ENCODE measurements at regions not wholly inside any gene's neighbourhood (a gene's known extent, or its start where the extent isn't known, plus 50 kb on each side); places are given as distances from the start of the nearest gene placed in this dataset.

GRCh38 chr2:220789961-220790360 lies 782.1 kb downstream of the EPHA4 start:
- Histone ChIP-seq H3K27ac (ENCODE audit: extremely low read depth, low read depth, low read length) (no peak overlapping the region), H3K9me3 (ENCODE audit: control insufficient read depth, insufficient read depth, low read depth, low read length) (no peaks in the 10 kb centered on the region), H3K36me3 (ENCODE audit: control insufficient read depth in 2 of 2, insufficient read depth in 1 of 2, low read length in 2 of 2) (no peaks in the 10 kb centered on the region), H3K4me1 (ENCODE audit: control insufficient read depth, insufficient read depth, low read length) (no peaks in the 10 kb centered on the region), H3K4me3 (ENCODE audit: low read depth, low read length) (no peak overlapping the region)
- TF ChIP-seq ZNF610 (tag by site-specific recombination; IDR thresholded peaks at IDR 0.05; ENCODE audit: borderline replicate concordance) (no peak), KLF9 (tag by site-specific recombination; IDR thresholded peaks at IDR 0.05; ENCODE audit: low read depth) (no peak), ZNF133 (tag by site-specific recombination; IDR thresholded peaks at IDR 0.05) (no peak), ZBTB10 (tag by site-specific recombination; IDR thresholded peaks at IDR 0.05) (no peak), ZNF530 (tag by site-specific recombination; IDR thresholded peaks at IDR 0.05; ENCODE audit: low read depth) (no peak), ZNF558 (tag by site-specific recombination; IDR thresholded peaks at IDR 0.05) (no peak), GLIS1 (tag by site-specific recombination; IDR thresholded peaks at IDR 0.05) (no peak), ZNF548 (tag by site-specific recombination; IDR thresholded peaks at IDR 0.05) (no peak)
- CTCF ChIA-PET: interaction anchor here (0.6 to 0.7 kb wide), 2 partner anchors 784 to 900 kb away, joined by 3 read pairs; no protein-coding TSS in a partner anchor
- POLR2A ChIA-PET: no interaction called here

DNA sequence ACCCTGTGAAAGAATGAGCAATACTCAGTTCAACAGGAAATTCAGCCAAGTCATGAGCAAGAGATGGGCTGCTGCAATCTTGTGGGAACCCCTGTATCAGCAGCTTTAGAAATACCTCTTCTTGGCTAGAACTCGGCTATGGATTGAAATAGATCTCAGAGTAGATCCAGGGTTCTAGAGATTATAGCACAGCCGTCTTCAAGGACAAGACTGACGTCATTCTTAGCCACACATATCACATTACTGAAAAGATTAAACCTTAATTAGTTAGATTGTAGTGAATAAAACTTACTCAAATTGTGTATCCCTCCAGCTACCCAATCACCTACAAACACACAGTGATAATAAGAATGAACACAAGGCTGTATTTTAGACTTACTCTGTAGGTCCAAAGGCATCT lies 776.4 kb downstream of the EPHA4 start:
- Histone ChIP-seq H3K4me1 (ENCODE audit: control insufficient read depth, insufficient read depth, low read length) (no peaks in the 10 kb centered on the region), H3K4me3 (ENCODE audit: low read depth, low read length) (no peak overlapping the region), H3K36me3 (ENCODE audit: control insufficient read depth in 2 of 2, insufficient read depth in 1 of 2, low read length in 2 of 2) (no peaks in the 10 kb centered on the region), H3K9me3 (ENCODE audit: control insufficient read depth, insufficient read depth, low read depth, low read length) (no peaks in the 10 kb centered on the region), H3K27ac (ENCODE audit: extremely low read depth, low read depth, low read length) (no peak overlapping the region)
- no peak for TF ChIP-seq ZNF23 (tag by site-specific recombination; IDR thresholded peaks at IDR 0.05; ENCODE audit: borderline replicate concordance)
- TF ChIP-seq ZBTB17 (tag by site-specific recombination; IDR thresholded peaks at IDR 0.05): 0 out of 2 replicates have a peak, but pooled peaks have one; percentile 17
- ChIA-PET CTCF (no interaction called here), POLR2A (no interaction called here)

DNA sequence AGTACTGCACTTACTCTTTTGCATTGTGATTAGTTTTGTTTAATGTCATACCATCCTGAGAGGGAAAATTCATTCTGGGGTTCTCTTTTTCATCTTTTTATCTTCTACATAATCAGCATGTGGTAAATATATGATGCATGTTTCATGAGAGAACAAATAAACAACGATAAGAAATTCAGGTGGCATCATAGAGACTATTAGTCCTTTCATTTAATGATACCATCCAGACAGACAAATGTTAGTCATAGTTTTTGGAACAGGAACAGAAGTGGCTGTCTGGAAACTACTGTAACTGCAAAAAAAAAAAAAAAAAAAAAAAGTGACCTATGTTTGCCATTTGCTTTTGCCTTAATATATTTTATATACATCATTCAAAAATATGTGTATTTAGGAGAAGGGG lies 761.0 kb downstream of the EPHA4 start:
- Histone ChIP-seq H3K4me1 (ENCODE audit: control insufficient read depth, insufficient read depth, low read length) (no peaks in the 10 kb centered on the region), H3K27ac (ENCODE audit: extremely low read depth, low read depth, low read length) (no peak overlapping the region), H3K9me3 (ENCODE audit: control insufficient read depth, insufficient read depth, low read depth, low read length) (no peaks in the 10 kb centered on the region), H3K4me3 (ENCODE audit: low read depth, low read length) (no peak overlapping the region), H3K36me3 (ENCODE audit: control insufficient read depth in 2 of 2, insufficient read depth in 1 of 2, low read length in 2 of 2) (no peaks in the 10 kb centered on the region)
- POLR2A ChIA-PET: no interaction called here
- TF ChIP-seq ZBTB17 (tag by site-specific recombination; IDR thresholded peaks at IDR 0.05) (no peak), ZNF785 (tag by site-specific recombination; IDR thresholded peaks at IDR 0.05) (no peak), OSR2 (tag by site-specific recombination; IDR thresholded peaks at IDR 0.05) (no peak), BCL11B (tag by site-specific recombination; IDR thresholded peaks at IDR 0.05; ENCODE audit: low read depth) (no peak), ZNF341 (tag by site-specific recombination; IDR thresholded peaks at IDR 0.05; ENCODE audit: low read depth) (no peak), ZBTB11 (tag by site-specific recombination; conservative IDR thresholded peaks at IDR 0.05; ENCODE audit: low read depth) (no peak), ZNF558 (tag by site-specific recombination; IDR thresholded peaks at IDR 0.05) (no peak), ZNF776 (tag by site-specific recombination; IDR thresholded peaks at IDR 0.05; ENCODE audit: borderline replicate concordance) (no peak)
- TF ChIP-seq, protein P1, sequence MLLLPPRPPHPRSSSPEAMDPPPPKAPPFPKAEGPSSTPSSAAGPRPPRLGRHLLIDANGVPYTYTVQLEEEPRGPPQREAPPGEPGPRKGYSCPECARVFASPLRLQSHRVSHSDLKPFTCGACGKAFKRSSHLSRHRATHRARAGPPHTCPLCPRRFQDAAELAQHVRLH (tag by site-specific recombination; IDR thresholded peaks at IDR 0.05): no peak
- TF ChIP-seq, protein P2, sequence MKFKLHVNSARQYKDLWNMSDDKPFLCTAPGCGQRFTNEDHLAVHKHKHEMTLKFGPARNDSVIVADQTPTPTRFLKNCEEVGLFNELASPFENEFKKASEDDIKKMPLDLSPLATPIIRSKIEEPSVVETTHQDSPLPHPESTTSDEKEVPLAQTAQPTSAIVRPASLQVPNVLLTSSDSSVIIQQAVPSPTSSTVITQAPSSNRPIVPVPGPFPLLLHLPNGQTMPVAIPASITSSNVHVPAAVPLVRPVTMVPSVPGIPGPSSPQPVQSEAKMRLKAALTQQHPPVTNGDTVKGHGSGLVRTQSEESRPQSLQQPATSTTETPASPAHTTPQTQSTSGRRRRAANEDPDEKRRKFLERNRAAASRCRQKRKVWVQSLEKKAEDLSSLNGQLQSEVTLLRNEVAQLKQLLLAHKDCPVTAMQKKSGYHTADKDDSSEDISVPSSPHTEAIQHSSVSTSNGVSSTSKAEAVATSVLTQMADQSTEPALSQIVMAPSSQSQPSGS (tag by site-specific recombination; IDR thresholded peaks at IDR 0.05; ENCODE audit: low read depth): no peak
- CTCF ChIA-PET: no interaction called here
